Gastroesophageal sphincter (tissue), 4 donors: ENCODE measurements at regions not wholly inside any gene's neighbourhood (a gene's known extent, or its start where the extent isn't known, plus 50 kb on each side); places are given as distances from the start of the nearest gene placed in this dataset.

Source experiments
- ATAC-seq: fragments of 150-250 bp; one replicate; pipeline ENCODE4 v1.9.1; 2016; ENCODE audit warnings: mild to moderate bottlenecking, moderate library complexity
- H3K27ac ChIP-seq, 4 donors: fragments of 200-600 bp; sonication (generic) in 3 of 4; 1 replicate in 3 of 4; 2 replicates in 1 of 4; pipeline ENCODE4 v1.5.1; 2016 to 2019
- H3K27me3 ChIP-seq: fragments of 200-600 bp; sonication (generic); one replicate; pipeline ENCODE4 v1.5.1; 2019
- H3K36me3 ChIP-seq, 2 donors: fragments of 200-600 bp; sonication (generic); one replicate each; pipeline ENCODE4 v1.5.1; 2019; ENCODE audit warnings: control low read depth in 1 of 2
- H3K4me1 ChIP-seq, 3 donors: fragments of 200-600 bp; sonication (generic); 1 replicate in 2 of 3; 2 replicates in 1 of 3; pipeline ENCODE4 v1.5.1; 2016 to 2019; ENCODE audit warnings: control low read depth in 2 of 3
- H3K4me3 ChIP-seq, 2 donors: fragments of 200-600 bp; sonication (generic); one replicate each; pipeline ENCODE4 v1.5.1; 2019; ENCODE audit warnings: mild to moderate bottlenecking in 1 of 2, moderate library complexity in 1 of 2
- H3K9me3 ChIP-seq, 3 donors: fragments of 200-600 bp; sonication (generic); one replicate each; pipeline ENCODE4 v1.5.1; 2017 to 2019; ENCODE audit warnings: control low read depth in 2 of 3
- EP300 ChIP-seq: sonication (generic); formaldehyde crosslinking; IDR thresholded peaks from one replicate; pipeline ENCODE4 v1.6.1; 2017; ENCODE audit warnings: antibody characterized with exemption, mild to moderate bottlenecking
- POLR2A ChIP-seq, 2 donors: fragments of 450-650 bp; IDR thresholded peaks; one replicate each; pipeline ENCODE4 v1.6.1; 2017; ENCODE audit warnings: antibody characterized with exemption in 2 of 2, mild to moderate bottlenecking in 2 of 2, moderate library complexity in 1 of 2
- POLR2AphosphoS5 ChIP-seq: sonication (generic); formaldehyde crosslinking; IDR thresholded peaks from one replicate; pipeline ENCODE4 v1.6.1; 2017; ENCODE audit warnings: antibody characterized with exemption
- WGBS, 2 donors: methylation state at CpG; one replicate each; pipeline ENCODE4 v1.1.5; 2018; ENCODE audit warnings: low coverage in 1 of 2; 5-methylcytosine and 5-hydroxymethylcytosine counted together
- TF ChIP-seq, protein P1 (sequence below), 4 experiments: fragments of 200-600 bp in 2 of 4; fragments of 450-650 bp in 2 of 4; sonication (generic) in 1 of 4; IDR thresholded peaks; one replicate each; pipeline ENCODE4 v1.5.1; 2017 to 2019; ENCODE audit warnings: antibody characterized with exemption in 4 of 4, mild to moderate bottlenecking in 2 of 4, moderate library complexity in 2 of 4

DNA sequence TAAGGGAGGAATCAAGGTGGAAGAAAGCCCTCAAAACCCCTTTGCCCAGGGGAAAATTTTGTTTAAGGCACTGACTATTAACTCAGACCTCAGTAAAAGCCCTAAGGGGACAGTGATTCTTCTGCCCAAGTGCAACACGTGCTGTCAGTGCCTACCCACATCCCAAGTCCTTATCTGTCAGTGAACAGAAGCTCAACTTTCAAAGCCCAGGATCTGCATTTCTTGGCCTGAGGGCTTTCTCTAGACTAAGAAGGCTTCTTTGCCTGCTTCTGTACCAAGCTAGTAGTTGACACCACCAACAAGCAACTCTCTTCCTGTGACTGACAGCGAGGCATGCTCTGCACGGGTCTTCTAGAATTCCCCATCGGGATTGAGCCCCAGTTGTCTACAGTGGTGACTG, 416.0 kb upstream of the SPTLC3 start:
- WGBS, 2 donors, result 90 to 97% methylated on average over 3 to 4 of the region's 4 CpGs
- Histone ChIP-seq H3K4me3 (no peak overlapping the region), H3K27ac (no peak overlapping the region), H3K36me3 (no peaks in the 10 kb centered on the region), H3K27me3 (no peaks in the 10 kb centered on the region), H3K9me3 (no peaks in the 10 kb centered on the region), H3K4me1 (no peaks in the 10 kb centered on the region)
- no peak for TF ChIP-seq POLR2A (IDR thresholded peaks at IDR 0.05)
- ATAC-seq, result no peak

DNA sequence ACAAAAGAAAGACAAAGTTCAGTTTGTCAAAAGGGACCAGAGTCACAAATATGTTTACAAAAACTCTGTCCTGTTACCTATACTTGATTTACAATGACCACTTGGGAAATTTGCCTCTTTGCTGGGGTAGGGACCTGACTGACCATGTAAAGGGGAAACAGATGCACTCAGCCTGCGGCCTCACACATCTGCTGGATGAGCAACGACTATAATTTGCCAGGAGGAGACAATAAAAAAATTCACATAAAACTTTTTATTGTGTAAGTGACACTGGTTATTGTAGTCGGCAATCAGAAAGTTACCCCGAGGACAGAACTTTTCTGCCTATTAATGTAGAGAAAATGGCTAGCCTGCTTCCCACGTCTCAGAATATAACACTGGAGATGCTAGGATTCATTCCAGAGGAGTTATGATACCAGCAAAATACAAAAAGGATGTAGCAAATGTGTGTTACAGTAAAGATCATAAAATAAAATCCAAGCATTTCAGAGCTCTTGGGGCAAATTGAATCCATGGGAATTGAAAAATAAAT, 415.4 kb upstream of the SPTLC3 start:
- ATAC-seq, result no peak
- H3K36me3 ChIP-seq, result no peaks in the 10 kb centered on the region
- no peaks in the 10 kb centered on the region for H3K27me3 ChIP-seq
- no peaks in the 10 kb centered on the region for H3K4me1 ChIP-seq
- no peak overlapping the region for H3K27ac ChIP-seq
- H3K9me3 ChIP-seq, result no peaks in the 10 kb centered on the region
- TF ChIP-seq POLR2AphosphoS5 (no peak), POLR2A (IDR thresholded peaks at IDR 0.05) (no peak), EP300 (no peak)
- TF ChIP-seq, protein P1, sequence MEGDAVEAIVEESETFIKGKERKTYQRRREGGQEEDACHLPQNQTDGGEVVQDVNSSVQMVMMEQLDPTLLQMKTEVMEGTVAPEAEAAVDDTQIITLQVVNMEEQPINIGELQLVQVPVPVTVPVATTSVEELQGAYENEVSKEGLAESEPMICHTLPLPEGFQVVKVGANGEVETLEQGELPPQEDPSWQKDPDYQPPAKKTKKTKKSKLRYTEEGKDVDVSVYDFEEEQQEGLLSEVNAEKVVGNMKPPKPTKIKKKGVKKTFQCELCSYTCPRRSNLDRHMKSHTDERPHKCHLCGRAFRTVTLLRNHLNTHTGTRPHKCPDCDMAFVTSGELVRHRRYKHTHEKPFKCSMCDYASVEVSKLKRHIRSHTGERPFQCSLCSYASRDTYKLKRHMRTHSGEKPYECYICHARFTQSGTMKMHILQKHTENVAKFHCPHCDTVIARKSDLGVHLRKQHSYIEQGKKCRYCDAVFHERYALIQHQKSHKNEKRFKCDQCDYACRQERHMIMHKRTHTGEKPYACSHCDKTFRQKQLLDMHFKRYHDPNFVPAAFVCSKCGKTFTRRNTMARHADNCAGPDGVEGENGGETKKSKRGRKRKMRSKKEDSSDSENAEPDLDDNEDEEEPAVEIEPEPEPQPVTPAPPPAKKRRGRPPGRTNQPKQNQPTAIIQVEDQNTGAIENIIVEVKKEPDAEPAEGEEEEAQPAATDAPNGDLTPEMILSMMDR (IDR thresholded peaks at IDR 0.05), result no peak
- 64 to 77% methylated on average over 4 to 5 of the region's 5 CpGs for WGBS, 2 donors
- H3K4me3 ChIP-seq, result no peak overlapping the region

DNA sequence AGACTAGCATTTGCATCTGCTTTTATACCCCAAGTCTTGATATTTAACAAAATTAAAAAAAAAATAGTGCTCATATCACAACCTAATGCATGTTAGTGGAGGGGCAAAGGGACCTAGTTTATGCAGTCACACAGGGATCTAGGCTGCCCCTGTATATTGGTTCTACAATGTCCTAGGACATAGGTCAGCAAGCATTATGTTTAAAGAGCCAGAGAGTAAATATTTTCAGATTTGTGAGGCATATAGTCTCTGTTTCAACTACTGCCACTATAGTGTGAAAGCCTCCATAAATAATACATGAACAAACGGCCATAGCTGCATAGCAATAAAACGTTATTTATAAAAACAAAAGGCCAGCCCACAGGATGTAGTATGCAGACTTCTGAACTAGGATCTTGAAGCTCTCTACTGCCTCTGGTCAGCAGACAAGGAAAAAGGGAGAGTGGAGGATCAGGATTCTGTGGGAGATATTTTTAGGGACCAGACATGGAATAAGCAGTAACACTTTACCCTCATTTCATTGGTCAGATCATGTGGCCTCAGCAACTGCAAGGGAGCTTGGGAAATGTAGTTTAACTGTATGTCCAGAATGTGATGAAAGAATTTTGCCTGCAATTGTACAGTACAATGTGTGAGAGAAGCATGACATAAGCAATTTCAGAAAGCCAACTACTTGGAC, 414.2 kb upstream of the SPTLC3 start:
- ATAC-seq, result no peak
- H3K36me3 ChIP-seq, result no peaks in the 10 kb centered on the region
- H3K27me3 ChIP-seq, result no peaks in the 10 kb centered on the region
- no peaks in the 10 kb centered on the region for H3K4me1 ChIP-seq
- no peaks in the 10 kb centered on the region for H3K9me3 ChIP-seq
- TF ChIP-seq, protein P1 (IDR thresholded peaks at IDR 0.05), result no peak
- no peak for TF ChIP-seq POLR2AphosphoS5
- TF ChIP-seq POLR2A (IDR thresholded peaks at IDR 0.05), result no peak
- no peak for TF ChIP-seq EP300
- no peak overlapping the region for H3K27ac ChIP-seq
- WGBS, 2 donors, result 8 to 30% methylated on average over 2 of the region's 2 CpGs
- no peak overlapping the region for H3K4me3 ChIP-seq

DNA sequence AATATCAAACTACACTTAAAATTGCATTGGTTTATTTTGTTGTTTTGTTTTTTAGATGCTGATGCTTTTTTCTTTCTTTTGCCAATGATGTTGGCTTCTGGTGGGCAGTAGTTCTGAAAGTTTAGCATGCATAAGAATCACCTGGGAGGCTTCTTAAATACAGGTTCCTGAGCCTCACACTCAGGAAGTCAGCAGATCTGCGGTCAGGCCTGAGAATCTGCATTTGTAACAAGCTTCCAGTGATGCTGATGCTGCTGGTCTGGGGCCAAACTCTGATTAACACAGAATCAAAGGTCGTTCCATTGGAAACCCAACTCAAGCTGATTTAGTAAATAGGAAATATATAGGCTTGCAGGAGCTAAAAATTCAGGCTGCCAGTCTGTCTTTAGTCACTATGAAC, 412.9 kb upstream of the SPTLC3 start:
- Histone ChIP-seq H3K4me3 (no peak overlapping the region), H3K4me1 (no peaks in the 10 kb centered on the region), H3K9me3 (no peaks in the 10 kb centered on the region), H3K27me3 (no peaks in the 10 kb centered on the region), H3K36me3 (no peaks in the 10 kb centered on the region), H3K27ac (no peak overlapping the region)
- ATAC-seq, result no peak
- TF ChIP-seq EP300 (no peak), POLR2AphosphoS5 (no peak), POLR2A (IDR thresholded peaks at IDR 0.05) (no peak)
- TF ChIP-seq, protein P1 (IDR thresholded peaks at IDR 0.05), result no peak
- WGBS, 2 donors, result 65 to 80% methylated on average over 2 of the region's 2 CpGs

GRCh38 chr20:12596863-12597262, 411.9 kb upstream of the SPTLC3 start:
- no peaks in the 10 kb centered on the region for H3K27me3 ChIP-seq
- WGBS, 2 donors, result 90 to 100% methylated on average over 1 to 2 of the region's 2 CpGs
- no peak for ATAC-seq
- TF ChIP-seq POLR2A (IDR thresholded peaks at IDR 0.05) (no peak), EP300 (no peak), POLR2AphosphoS5 (no peak)
- TF ChIP-seq, protein P1 (IDR thresholded peaks at IDR 0.05), result no peak
- H3K9me3 ChIP-seq, result no peaks in the 10 kb centered on the region
- H3K4me1 ChIP-seq, result no peaks in the 10 kb centered on the region
- H3K27ac ChIP-seq, result no peak overlapping the region
- H3K4me3 ChIP-seq, result no peak overlapping the region
- H3K36me3 ChIP-seq, result no peaks in the 10 kb centered on the region
